Lung (tissue), 11 donors: ENCODE measurements at regions not wholly inside any gene's neighbourhood (a gene's known extent, or its start where the extent isn't known, plus 50 kb on each side); places are given as distances from the start of the nearest gene placed in this dataset.
A peak's percentile ranks its signal among the peaks of the same experiment; 100 is the strongest.

Experiments used
- ATAC-seq: fragments of 200-7000 bp; cut with Tn5 transposase; one replicate; pipeline ENCODE4 v1.9.1; 2020; ENCODE audit warnings: moderate number of reproducible peaks; ENCODE audit not compliant: insufficient read depth, low FRiP score
- DNase-seq, 3 donors: peaks; one replicate each; pipeline ENCODE4 v3.0.0-alpha.2; 2013 to 2017
- H3K27ac ChIP-seq, 2 donors: one replicate each; pipeline ENCODE4 v1.5.1; 2013; ENCODE audit warnings: mild to moderate bottlenecking in 2 of 2, moderate library complexity in 2 of 2, control low read depth in 1 of 2, inconsistent platforms in 1 of 2, low read depth in 1 of 2, low read length in 1 of 2
- H3K27me3 ChIP-seq, 3 donors: one replicate each; pipeline ENCODE4 v1.5.1; 2013; ENCODE audit warnings: low read length in 2 of 3; ENCODE audit not compliant: control insufficient read depth in 3 of 3, insufficient read depth in 3 of 3
- H3K36me3 ChIP-seq, 4 donors: one replicate each; pipeline ENCODE4 v1.5.1; 2013; ENCODE audit warnings: low read length in 4 of 4, mild to moderate bottlenecking in 1 of 4, moderate library complexity in 1 of 4; ENCODE audit not compliant: control insufficient read depth in 4 of 4, insufficient read depth in 4 of 4
- H3K4me1 ChIP-seq, 5 donors: one replicate each; pipeline ENCODE4 v1.5.1; 2013; ENCODE audit warnings: low read length in 5 of 5, mild to moderate bottlenecking in 2 of 5, moderate library complexity in 1 of 5; ENCODE audit not compliant: control insufficient read depth in 5 of 5, insufficient read depth in 5 of 5
- H3K4me3 ChIP-seq: one replicate; pipeline ENCODE4 v1.5.1; 2013; ENCODE audit warnings: mild to moderate bottlenecking, control low read depth, moderate library complexity
- H3K9ac ChIP-seq, 2 donors: one replicate each; pipeline ENCODE4 v1.5.1; 2013; ENCODE audit warnings: low read length in 2 of 2, control low read depth in 1 of 2; ENCODE audit not compliant: insufficient read depth in 1 of 2
- H3K9me3 ChIP-seq, 4 donors: one replicate each; pipeline ENCODE4 v1.5.1; 2013; ENCODE audit warnings: low read length in 3 of 4, mild to moderate bottlenecking in 1 of 4, moderate library complexity in 1 of 4; ENCODE audit not compliant: control insufficient read depth in 4 of 4, insufficient read depth in 3 of 4
- CTCF ChIP-seq: IDR thresholded peaks from 2 replicates; pipeline ENCODE4 v1.5.1; 2012; ENCODE audit warnings: mild to moderate bottlenecking; ENCODE audit errors: control extremely low read depth, extremely low read depth
- WGBS, 2 donors: extraction: QIAGEN DNeasy Blood & Tissue Kit; methylation state at CpG; one replicate each; pipeline ENCODE4 v1.1.7; 2013; 5-methylcytosine and 5-hydroxymethylcytosine counted together
- donor health status: control.
- donor health status: control.
- donor health status: Bipolar disorder and iron deficiency.
- donor health status: healthy.
- donor health status: DM: yes; HTN: yes; CAD: no.

GRCh38 chr3:78161736-78162135 lies 1121.8 kb downstream of the ROBO2 start:
- Histone ChIP-seq H3K9ac (no peak overlapping the region), H3K27me3 (no peaks in the 10 kb centered on the region), H3K4me1 (peaks cover 0 to 3% (median 0%) of the 10 kb centered on the region in 5 donors), H3K27ac (no peak overlapping the region), H3K36me3 (no peaks in the 10 kb centered on the region), H3K9me3 (no peaks in the 10 kb centered on the region), H3K4me3 (no peak overlapping the region)
- 87 to 88% methylated on average over 4 of the region's 4 CpGs for WGBS, 2 donors
- ATAC-seq (no peak), DNase-seq (no peak)
- no peak for TF ChIP-seq CTCF

GRCh38 chr3:78163379-78163778 lies 1123.5 kb downstream of the ROBO2 start:
- no peak for ATAC-seq
- no peak overlapping the region for H3K27ac ChIP-seq
- H3K9me3 ChIP-seq, result no peaks in the 10 kb centered on the region
- no peaks in the 10 kb centered on the region for H3K36me3 ChIP-seq
- no peak overlapping the region for H3K9ac ChIP-seq
- TF ChIP-seq CTCF, result no peak
- DNase-seq, result peak in 1 of 3 donors; percentile 41
- no peak overlapping the region for H3K4me3 ChIP-seq
- H3K27me3 ChIP-seq, result no peaks in the 10 kb centered on the region
- H3K4me1 ChIP-seq, result peaks cover 0 to 3% (median 0%) of the 10 kb centered on the region in 5 donors

GRCh38 chr3:78165876-78166275 lies 1126.0 kb downstream of the ROBO2 start:
- TF ChIP-seq CTCF, result no peak
- Histone ChIP-seq H3K36me3 (no peaks in the 10 kb centered on the region), H3K4me3 (no peak overlapping the region), H3K4me1 (peaks cover 0 to 3% (median 0%) of the 10 kb centered on the region in 5 donors), H3K9ac (no peak overlapping the region), H3K9me3 (no peaks in the 10 kb centered on the region), H3K27me3 (no peaks in the 10 kb centered on the region), H3K27ac (no peak overlapping the region)
- ATAC-seq (no peak), DNase-seq (peak in 2 of 3 donors; percentile 29 to 37)

GRCh38 chr3:78174821-78175220 lies 1134.9 kb downstream of the ROBO2 start:
- TF ChIP-seq CTCF, result no peak
- Histone ChIP-seq H3K4me3 (no peak overlapping the region), H3K9ac (no peak overlapping the region), H3K36me3 (no peaks in the 10 kb centered on the region), H3K4me1 (peaks cover 0 to 6% (median 0%) of the 10 kb centered on the region in 5 donors), H3K9me3 (no peaks in the 10 kb centered on the region), H3K27me3 (no peaks in the 10 kb centered on the region), H3K27ac (no peak overlapping the region)
- DNase-seq (peak in 2 of 3 donors; percentile 68 to 75), ATAC-seq (no peak)
- WGBS, 2 donors, result 34 to 40% methylated on average over 1 of the region's 1 CpG
